HUES6 (cell line): ENCODE measurements at regions not wholly inside any gene's neighbourhood (a gene's known extent, or its start where the extent isn't known, plus 50 kb on each side); places are given as distances from the start of the nearest gene placed in this dataset.

ENCODE experiments used
- H3K27ac ChIP-seq: 2 replicates; pipeline ENCODE4 v1.7.0; 2013; ENCODE audit warnings: low read depth, mild to moderate bottlenecking, low read length, inconsistent platforms
- H3K27me3 ChIP-seq: 2 replicates; pipeline ENCODE4 v1.6.1; 2013; ENCODE audit warnings: low read length; ENCODE audit not compliant: control insufficient read depth, insufficient read depth
- H3K36me3 ChIP-seq: 2 replicates; pipeline ENCODE4 v1.6.1; 2013; ENCODE audit warnings: low read length; ENCODE audit not compliant: control insufficient read depth, insufficient read depth
- H3K4me1 ChIP-seq: 2 replicates; pipeline ENCODE4 v1.6.1; 2013; ENCODE audit warnings: low read length; ENCODE audit not compliant: control insufficient read depth, insufficient read depth
- H3K4me3 ChIP-seq: 2 replicates; pipeline ENCODE4 v1.5.1; 2013; ENCODE audit warnings: low read depth, low read length
- H3K9ac ChIP-seq: one replicate; pipeline ENCODE4 v1.6.1; 2013; ENCODE audit warnings: mild to moderate bottlenecking, low read length
- H3K9me3 ChIP-seq: 2 replicates; pipeline ENCODE4 v1.6.1; 2013; ENCODE audit warnings: low read depth, low read length; ENCODE audit not compliant: control insufficient read depth, insufficient read depth

DNA sequence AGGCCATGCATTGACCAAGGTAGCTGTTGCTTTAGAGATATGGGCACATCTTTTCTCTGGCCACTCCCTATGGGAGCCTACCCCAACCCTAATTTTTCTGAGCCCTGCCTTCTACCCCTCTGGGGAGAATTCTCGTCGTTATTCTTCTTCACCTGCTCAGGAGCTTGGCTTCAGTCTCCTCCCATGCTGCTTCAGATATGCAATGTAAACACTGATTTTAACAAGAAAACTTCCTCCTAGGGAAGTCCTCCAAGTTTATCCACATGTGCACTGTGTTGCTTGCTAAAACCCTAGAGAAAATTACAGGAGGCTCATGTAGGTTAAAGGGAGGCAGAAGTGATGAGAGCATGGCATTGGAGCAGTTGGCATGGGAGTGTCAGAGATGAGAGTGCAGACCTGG lies 445.2 kb upstream of the MDFIC2 start:
- no peaks in the 10 kb centered on the region for H3K36me3 ChIP-seq
- no peak overlapping the region for H3K27ac ChIP-seq
- H3K27me3 ChIP-seq = no peaks in the 10 kb centered on the region
- no peaks in the 10 kb centered on the region for H3K4me1 ChIP-seq
- no peak overlapping the region for H3K9ac ChIP-seq
- peaks cover 6% of the 10 kb centered on the region for H3K9me3 ChIP-seq
- no peak overlapping the region for H3K4me3 ChIP-seq

DNA sequence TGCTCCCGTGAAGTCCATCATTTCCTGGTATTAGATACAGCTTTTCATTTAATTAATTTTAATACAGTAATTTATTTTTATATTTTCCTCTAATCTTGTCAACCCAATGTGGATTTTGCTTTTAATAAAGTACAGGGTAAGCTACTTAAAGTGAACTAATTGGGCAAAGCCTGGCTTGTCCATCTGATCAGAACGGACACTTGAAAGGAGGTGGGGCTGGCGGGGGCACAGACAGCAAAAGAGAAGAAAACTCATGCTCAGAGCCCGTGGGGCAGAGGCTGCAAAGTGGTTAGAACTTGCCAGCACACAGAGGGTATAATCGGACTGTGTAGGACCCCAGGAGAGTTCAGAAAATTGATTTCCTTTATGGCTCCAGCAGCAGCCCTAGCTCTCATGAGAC lies 443.1 kb upstream of the MDFIC2 start:
- Histone ChIP-seq H3K4me1 (no peaks in the 10 kb centered on the region), H3K4me3 (no peak overlapping the region), H3K27ac (no peak overlapping the region), H3K27me3 (no peaks in the 10 kb centered on the region), H3K36me3 (no peaks in the 10 kb centered on the region), H3K9me3 (peaks cover 6% of the 10 kb centered on the region), H3K9ac (no peak overlapping the region)

DNA sequence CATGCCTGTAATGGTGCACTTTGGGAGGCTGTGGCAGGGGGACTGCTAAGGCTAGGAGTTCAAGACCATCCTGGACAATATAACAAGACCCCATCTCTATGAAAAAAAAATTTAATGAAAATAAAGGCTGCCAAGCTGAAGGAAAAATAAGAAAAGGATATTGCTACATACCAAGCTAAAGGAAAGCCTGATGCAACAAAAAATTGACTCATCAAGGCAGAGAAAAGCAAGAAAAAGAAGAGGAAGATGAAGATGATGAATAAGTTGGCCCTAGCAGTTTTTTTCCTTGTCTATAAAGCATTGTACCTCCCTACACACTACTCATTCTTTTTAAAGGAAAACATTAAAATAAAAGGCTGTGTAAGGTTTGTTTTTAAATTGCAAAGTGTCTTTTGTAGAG lies 441.9 kb upstream of the MDFIC2 start:
- no peak overlapping the region for H3K4me3 ChIP-seq
- no peak overlapping the region for H3K27ac ChIP-seq
- H3K9me3 ChIP-seq = peaks cover 6% of the 10 kb centered on the region
- H3K4me1 ChIP-seq = no peaks in the 10 kb centered on the region
- no peaks in the 10 kb centered on the region for H3K36me3 ChIP-seq
- no peaks in the 10 kb centered on the region for H3K27me3 ChIP-seq
- no peak overlapping the region for H3K9ac ChIP-seq

DNA sequence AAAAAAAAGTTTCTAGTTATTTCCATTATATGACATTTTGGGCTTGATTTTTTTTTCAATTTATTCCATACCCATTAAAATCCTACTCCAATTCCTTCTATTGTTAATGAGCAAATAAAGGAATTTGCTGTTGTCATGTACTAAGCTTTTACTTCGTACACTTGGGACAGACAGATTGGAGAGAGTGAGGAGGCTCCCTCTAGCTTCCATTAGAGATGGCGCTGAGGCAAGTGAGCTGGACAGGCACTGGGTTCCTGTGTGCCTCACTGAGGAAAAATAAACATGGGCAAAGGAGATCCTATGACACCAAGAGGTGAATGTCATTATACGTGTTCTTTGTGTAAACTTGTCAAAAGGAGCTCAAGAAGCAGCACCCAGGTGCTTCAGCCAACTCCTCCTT lies 441.1 kb upstream of the MDFIC2 start:
- Histone ChIP-seq H3K4me3 (no peak overlapping the region), H3K27ac (no peak overlapping the region), H3K9ac (no peak overlapping the region), H3K9me3 (peaks cover 6% of the 10 kb centered on the region), H3K27me3 (no peaks in the 10 kb centered on the region), H3K36me3 (no peaks in the 10 kb centered on the region), H3K4me1 (no peaks in the 10 kb centered on the region)

DNA sequence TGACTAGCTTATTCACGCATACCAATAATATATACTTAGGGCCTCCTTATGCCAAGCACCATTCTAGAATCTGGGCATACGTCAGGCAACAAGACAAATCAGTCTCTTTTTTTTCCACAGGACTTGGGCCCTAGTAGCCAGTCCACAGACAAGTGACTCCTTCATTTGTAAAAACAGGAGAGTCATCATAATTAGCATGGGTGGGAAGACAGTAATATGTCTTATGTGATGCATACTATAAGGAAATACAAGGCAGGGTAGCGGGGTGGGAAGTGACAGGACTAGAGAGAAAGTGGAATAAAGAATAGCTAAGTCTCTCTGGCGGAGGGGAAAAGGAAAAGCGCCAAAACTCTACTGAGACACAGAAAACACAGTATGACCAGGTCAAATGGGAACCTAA lies 439.6 kb upstream of the MDFIC2 start:
- Histone ChIP-seq H3K9ac (no peak overlapping the region), H3K4me3 (no peak overlapping the region), H3K27ac (no peak overlapping the region), H3K27me3 (no peaks in the 10 kb centered on the region), H3K36me3 (no peaks in the 10 kb centered on the region), H3K9me3 (peaks cover 6% of the 10 kb centered on the region), H3K4me1 (no peaks in the 10 kb centered on the region)

DNA sequence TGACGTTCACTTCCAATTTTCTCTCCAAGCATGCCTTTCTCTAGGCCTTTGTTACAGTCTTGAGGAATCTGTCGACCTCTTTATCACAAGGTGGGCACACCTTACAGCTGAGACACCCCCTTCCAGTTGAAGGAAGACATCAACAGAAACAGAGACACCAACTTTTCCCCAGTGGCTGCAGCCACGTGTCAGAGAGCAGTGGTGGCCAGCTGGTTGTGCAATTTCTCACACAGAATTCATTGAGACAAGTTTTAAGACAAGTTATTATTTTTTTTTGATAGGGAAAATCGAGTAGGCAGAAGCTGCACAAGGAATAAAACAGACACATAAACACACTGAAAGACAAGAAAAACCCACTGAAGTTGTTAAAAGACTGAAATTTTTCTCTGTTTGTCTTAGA lies 436.7 kb upstream of the MDFIC2 start:
- no peaks in the 10 kb centered on the region for H3K4me1 ChIP-seq
- no peaks in the 10 kb centered on the region for H3K27me3 ChIP-seq
- H3K4me3 ChIP-seq = no peak overlapping the region
- no peaks in the 10 kb centered on the region for H3K36me3 ChIP-seq
- H3K9ac ChIP-seq = no peak overlapping the region
- H3K27ac ChIP-seq = no peak overlapping the region
- H3K9me3 ChIP-seq = no peaks in the 10 kb centered on the region

DNA sequence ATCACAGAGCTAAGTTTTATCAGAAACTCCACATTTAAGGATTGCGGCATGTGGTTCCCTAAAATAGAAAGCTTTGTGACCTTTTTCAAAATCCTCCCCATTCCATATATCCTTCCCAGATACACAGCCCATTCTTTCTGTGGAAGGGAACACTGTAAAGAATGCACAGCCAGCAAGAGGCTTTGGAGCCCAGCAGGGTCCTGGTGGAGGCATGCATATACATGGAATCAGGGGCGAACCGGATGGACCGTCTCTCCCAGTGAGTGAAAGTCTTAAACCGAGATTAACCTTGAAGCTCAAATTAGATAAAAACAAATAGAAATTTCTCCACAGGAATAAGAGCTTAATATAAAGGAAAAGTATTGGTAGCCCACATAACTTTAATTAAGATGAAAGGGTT lies 436.2 kb upstream of the MDFIC2 start:
- Histone ChIP-seq H3K27ac (no peak overlapping the region), H3K9ac (no peak overlapping the region), H3K4me3 (no peak overlapping the region), H3K36me3 (no peaks in the 10 kb centered on the region), H3K9me3 (no peaks in the 10 kb centered on the region), H3K27me3 (no peaks in the 10 kb centered on the region), H3K4me1 (no peaks in the 10 kb centered on the region)

DNA sequence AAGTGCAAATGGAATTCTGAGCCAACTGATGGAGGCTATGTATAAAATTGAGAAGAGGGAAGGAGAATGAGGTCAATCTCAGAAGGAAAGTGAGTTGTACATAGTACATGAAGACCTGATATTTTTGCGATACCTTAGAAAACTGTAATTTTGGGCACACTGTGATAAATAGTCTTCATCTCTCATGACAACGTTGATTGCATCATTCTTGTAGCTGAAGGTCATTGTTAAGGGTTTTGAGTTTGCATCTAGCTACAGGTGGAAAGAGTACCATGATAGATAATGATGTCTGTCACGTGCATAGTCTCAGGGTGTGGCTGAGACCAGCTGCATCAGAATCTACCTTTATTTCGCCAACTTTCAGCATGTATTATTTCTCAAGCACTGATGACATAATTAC lies 435.4 kb upstream of the MDFIC2 start:
- Histone ChIP-seq H3K4me1 (no peaks in the 10 kb centered on the region), H3K27ac (no peak overlapping the region), H3K4me3 (no peak overlapping the region), H3K9me3 (no peaks in the 10 kb centered on the region), H3K9ac (no peak overlapping the region), H3K27me3 (no peaks in the 10 kb centered on the region), H3K36me3 (no peaks in the 10 kb centered on the region)

DNA sequence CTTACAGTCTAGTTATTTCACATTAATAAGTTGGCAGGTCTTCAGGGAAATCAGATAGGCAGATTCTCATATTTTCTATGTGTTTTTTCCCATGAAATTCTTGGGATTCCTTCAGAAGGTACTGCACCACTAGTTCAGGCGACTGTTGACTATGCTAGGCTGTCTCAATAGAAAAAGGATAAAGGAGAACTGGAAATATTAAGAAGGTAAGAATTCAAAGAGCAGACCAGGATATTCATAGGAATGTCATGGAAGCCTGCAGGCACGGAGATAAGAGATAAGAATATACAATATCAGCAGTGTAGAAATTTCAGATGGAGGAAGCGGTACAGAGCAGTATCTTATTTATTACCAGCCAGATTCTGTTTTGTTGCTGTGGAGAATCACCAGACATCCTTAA lies 432.1 kb upstream of the MDFIC2 start:
- Histone ChIP-seq H3K4me1 (no peaks in the 10 kb centered on the region), H3K27ac (no peak overlapping the region), H3K4me3 (no peak overlapping the region), H3K9me3 (no peaks in the 10 kb centered on the region), H3K27me3 (no peaks in the 10 kb centered on the region), H3K36me3 (no peaks in the 10 kb centered on the region), H3K9ac (no peak overlapping the region)

DNA sequence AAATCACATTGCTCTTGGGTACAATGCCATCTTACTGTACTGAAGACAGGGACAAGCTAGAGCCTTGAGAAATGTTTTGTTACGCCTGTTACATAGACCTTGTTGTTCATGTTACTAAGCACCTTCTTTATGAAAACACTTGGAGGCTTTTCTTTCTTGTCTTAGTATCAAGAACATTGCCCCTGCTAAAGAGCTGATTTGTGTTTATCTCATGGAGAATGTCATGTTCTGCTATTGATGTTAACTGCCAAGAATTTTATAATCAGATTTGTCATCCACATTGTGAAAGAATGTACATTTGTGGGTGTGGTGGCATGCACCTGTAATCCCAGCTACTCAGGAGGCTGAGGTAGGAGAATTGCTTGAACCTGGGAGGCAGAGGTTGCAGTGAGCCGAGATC lies 431.3 kb upstream of the MDFIC2 start:
- no peak overlapping the region for H3K9ac ChIP-seq
- H3K4me1 ChIP-seq = no peaks in the 10 kb centered on the region
- H3K27ac ChIP-seq = no peak overlapping the region
- H3K9me3 ChIP-seq = no peaks in the 10 kb centered on the region
- no peaks in the 10 kb centered on the region for H3K27me3 ChIP-seq
- H3K4me3 ChIP-seq = no peak overlapping the region
- H3K36me3 ChIP-seq = no peaks in the 10 kb centered on the region

DNA sequence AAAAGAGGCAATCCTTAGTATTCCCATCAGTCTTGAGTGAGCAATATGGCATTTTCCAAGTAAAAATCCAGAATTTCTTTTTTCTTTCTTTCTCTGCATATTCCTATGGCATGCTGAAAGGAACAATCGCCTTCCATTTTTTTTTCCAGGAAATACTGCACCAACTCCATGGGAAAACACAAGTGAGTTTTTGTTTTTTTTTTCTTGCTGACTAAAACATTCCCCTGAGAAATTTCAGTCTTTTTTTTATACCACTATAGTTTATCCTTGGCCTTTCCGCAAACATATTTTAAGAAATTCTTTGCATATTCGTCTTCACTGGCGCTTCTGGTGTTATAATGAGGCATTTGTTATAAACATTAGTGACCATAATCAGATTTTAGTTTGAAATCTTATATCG lies 429.6 kb upstream of the MDFIC2 start:
- no peaks in the 10 kb centered on the region for H3K9me3 ChIP-seq
- no peak overlapping the region for H3K9ac ChIP-seq
- H3K36me3 ChIP-seq = no peaks in the 10 kb centered on the region
- no peak overlapping the region for H3K4me3 ChIP-seq
- no peak overlapping the region for H3K27ac ChIP-seq
- H3K4me1 ChIP-seq = no peaks in the 10 kb centered on the region
- H3K27me3 ChIP-seq = no peaks in the 10 kb centered on the region

DNA sequence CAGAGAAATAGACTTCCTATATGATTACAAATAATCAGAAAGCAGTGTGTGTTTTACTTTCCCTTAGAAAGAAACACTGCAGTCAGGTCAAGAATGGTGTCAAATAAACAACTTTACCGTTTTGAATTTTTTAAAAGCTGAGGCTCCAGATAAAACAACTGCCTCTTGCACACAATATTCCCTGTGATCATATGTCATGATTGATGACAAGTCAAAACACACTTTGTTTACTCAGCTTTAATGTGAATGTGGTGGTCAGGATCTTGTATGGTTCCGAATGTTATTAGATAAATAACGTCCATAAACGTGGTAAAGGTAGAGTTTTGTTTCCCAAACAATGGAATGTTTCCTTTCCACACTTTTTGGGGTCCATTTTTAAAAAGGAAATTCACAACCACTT lies 428.4 kb upstream of the MDFIC2 start:
- Histone ChIP-seq H3K9me3 (no peaks in the 10 kb centered on the region), H3K4me3 (no peak overlapping the region), H3K9ac (no peak overlapping the region), H3K4me1 (no peaks in the 10 kb centered on the region), H3K27ac (no peak overlapping the region), H3K27me3 (no peaks in the 10 kb centered on the region), H3K36me3 (no peaks in the 10 kb centered on the region)
